K562 (cell line): ENCODE measurements at regions not wholly inside any gene's neighbourhood (a gene's known extent, or its start where the extent isn't known, plus 50 kb on each side); places are given as distances from the start of the nearest gene placed in this dataset.

ENCODE experiments used
- ATAC-seq: fragments of 200-7000 bp; cut with Tn5 transposase; 3 replicates; pipeline ENCODE4 v1.9.1; 2020; ENCODE audit warnings: moderate library complexity
- BruUV-seq: library from RNA; stranded (reverse); fragments of 400-500 nt; replicated peaks from 2 replicates; lab custom pipeline; 2021; lab: Mats Ljungman, UMichigan
- CTCF ChIA-PET: fragments of 300-600 bp; formaldehyde crosslinking; extraction: SDS; loops from one replicate; lab custom pipeline; 2021; ENCODE audit warnings: low intra/inter-chr PET ratio; lab: Yijun Ruan, JAX
- POLR2A ChIA-PET: fragments of 300-600, 350-650 bp; sonication (Branson Sonifier 250); formaldehyde crosslinking; extraction: SDS; loops from one replicate; lab custom pipeline; 2021; ENCODE audit warnings: antibody characterized with exemption, inconsistent platforms; lab: Yijun Ruan, JAX
- DNase-seq, 4 experiments: peaks; one replicate each; pipeline versions ENCODE4 v3.0.0 to v3.0.0-alpha.2; 2011 to 2018; ENCODE audit warnings: low spot score in 3 of 4, mixed read lengths in 3 of 4; ENCODE audit errors: extremely low read depth in 1 of 4
- FAIRE-seq: peaks from 2 replicates; lab custom pipeline; 2011; peaks lifted over from hg19 to GRCh38; lab: Jason Lieb, UNC
- H2AFZ ChIP-seq: 2 replicates; pipeline ENCODE4 v1.6.0; 2011; ENCODE audit warnings: low read depth, low read length, control low read depth, inconsistent platforms
- H3K27ac ChIP-seq: fragments of 200-600 bp; 3 replicates; pipeline ENCODE4 v1.8.0; 2011; ENCODE audit warnings: low read depth, mild to moderate bottlenecking, control low read depth, inconsistent platforms, low read length, moderate library complexity, mixed read lengths; ENCODE audit errors: extremely low read depth
- H3K27me3 ChIP-seq, 2 experiments: fragments of 300-600 bp in 1 of 2; 2 replicates in 1 of 2; 3 replicates in 1 of 2; pipeline versions ENCODE4 v1.6.0 to v1.8.0; 2011; ENCODE audit warnings: inconsistent platforms in 2 of 2, low read length in 2 of 2, mild to moderate bottlenecking in 1 of 2, mixed read lengths in 1 of 2, moderate library complexity in 1 of 2; ENCODE audit not compliant: control insufficient read depth in 2 of 2, insufficient read depth in 2 of 2
- H3K36me3 ChIP-seq: fragments of 300-600 bp; 3 replicates; pipeline ENCODE4 v1.8.0; 2011; ENCODE audit warnings: mild to moderate bottlenecking, low read length, inconsistent platforms; ENCODE audit not compliant: control insufficient read depth, insufficient read depth
- H3K4me1 ChIP-seq, 2 experiments: fragments of 200-600 bp in 1 of 2; replicated peaks in 1 of 2; 2 replicates in 1 of 2; 3 replicates in 1 of 2; pipeline versions ENCODE4 v1.5.1 to v1.8.0; 2011; ENCODE audit warnings: inconsistent platforms in 2 of 2, low read length in 2 of 2, mild to moderate bottlenecking in 1 of 2, mixed read lengths in 1 of 2, moderate library complexity in 1 of 2; ENCODE audit not compliant: control insufficient read depth in 2 of 2, insufficient read depth in 2 of 2
- H3K4me2 ChIP-seq: 2 replicates; pipeline ENCODE4 v1.6.1; 2011; ENCODE audit warnings: low read length, control low read depth, inconsistent platforms, mixed read lengths; ENCODE audit not compliant: insufficient read depth
- H3K4me3 ChIP-seq: fragments of 200-600 bp; sonication (generic), shearing (Covaris generic); 2 replicates; pipeline ENCODE4 v1.5.1; 2016; ENCODE audit warnings: control low read depth, inconsistent platforms
- H3K79me2 ChIP-seq: fragments of 200-600 bp; 3 replicates; pipeline ENCODE4 v1.8.0; 2011; ENCODE audit warnings: low read length, inconsistent platforms; ENCODE audit not compliant: control insufficient read depth, insufficient read depth
- H3K9ac ChIP-seq, 2 experiments: 2 replicates each; pipeline versions ENCODE4 v1.6.0 to v1.6.1; 2011; ENCODE audit warnings: low read depth in 2 of 2, low read length in 2 of 2, control low read depth in 1 of 2, inconsistent platforms in 1 of 2, mild to moderate bottlenecking in 1 of 2, mixed read lengths in 1 of 2; ENCODE audit not compliant: insufficient read depth in 1 of 2
- H3K9me1 ChIP-seq: one replicate; pipeline ENCODE4 v1.6.0; 2011; ENCODE audit warnings: inconsistent platforms, mild to moderate bottlenecking, low read length, moderate library complexity; ENCODE audit not compliant: control insufficient read depth, insufficient read depth
- H3K9me3 ChIP-seq: replicated peaks from 2 replicates; pipeline ENCODE4 v1.5.1; 2011; ENCODE audit warnings: low read depth, low read length, inconsistent platforms; ENCODE audit not compliant: control insufficient read depth, insufficient read depth
- H4K20me1 ChIP-seq: replicated peaks from 2 replicates; pipeline ENCODE4 v1.6.1; 2011; ENCODE audit warnings: low read length, inconsistent platforms, mixed read lengths; ENCODE audit not compliant: control insufficient read depth, insufficient read depth
- DMBX1 ChIP-seq: fragments of 250-450 bp; sonication (Bioruptor Pico); IDR thresholded peaks from 2 replicates; pipeline ENCODE4 v1.8.0; 2022; ENCODE audit warnings: inconsistent platforms, mild to moderate bottlenecking, moderate library complexity, borderline replicate concordance
- ETV6 ChIP-seq, 3 experiments: fragments of 150-350 bp in 1 of 3; sonication (generic) in 1 of 3; formaldehyde crosslinking in 1 of 3; IDR thresholded peaks; 2 replicates each; pipeline versions ENCODE4 v1.6.1 to v1.8.0; 2014 to 2022; ENCODE audit warnings: borderline replicate concordance in 2 of 3, low read depth in 2 of 3, antibody characterized with exemption in 1 of 3, low read length in 1 of 3, mild to moderate bottlenecking in 1 of 3, missing genetic modification reagents in 1 of 3
- GATA2 ChIP-seq: sonication (generic); formaldehyde crosslinking; IDR thresholded peaks from 2 replicates; pipeline ENCODE4 v1.4.0; 2020; ENCODE audit warnings: mild to moderate bottlenecking, missing genetic modification reagents
- NUFIP1 ChIP-seq: fragments of 450-650 bp; IDR thresholded peaks from 2 replicates; pipeline ENCODE4 v1.6.1; 2018; ENCODE audit not compliant: partially characterized antibody
- RBM25 ChIP-seq: fragments of 200-400 bp; formaldehyde crosslinking; IDR thresholded peaks from 2 replicates; pipeline ENCODE4 v1.6.1; 2018; ENCODE audit warnings: low read length, low read depth, moderate library complexity; ENCODE audit not compliant: severe bottlenecking
- ZBTB17 ChIP-seq: fragments of 450-650 bp; formaldehyde crosslinking; IDR thresholded peaks from 2 replicates; pipeline ENCODE4 v1.4.0; 2020; ENCODE audit warnings: mild to moderate bottlenecking
- ZNF444 ChIP-seq: fragments of 250-450 bp; sonication (Bioruptor Pico); IDR thresholded peaks from 2 replicates; pipeline ENCODE4 v1.4.0; 2020; ENCODE audit warnings: mild to moderate bottlenecking, moderate library complexity
- ZNF589 ChIP-seq: fragments of 200-800 bp; sonication (Bioruptor generic); IDR thresholded peaks from 2 replicates; pipeline ENCODE4 v1.6.1; 2016; ENCODE audit warnings: low read depth, missing genetic modification characterization, missing compliant biosample characterization
- ZNF668 ChIP-seq: fragments of 250-450 bp; sonication (Bioruptor Pico); IDR thresholded peaks from 2 replicates; pipeline ENCODE4 v1.8.0; 2022; ENCODE audit warnings: mild to moderate bottlenecking, inconsistent platforms
- WGBS: fragments of 100-300 bp; shearing (Covaris generic); methylation state at CpG from one replicate; pipeline ENCODE4 v1.1.6; 2016; ENCODE audit warnings: low coverage, mixed read lengths; ENCODE audit not compliant: insufficient coverage; ENCODE audit errors: missing lambda C conversion rate; 5-methylcytosine and 5-hydroxymethylcytosine counted together
- in situ Hi-C: fragments of 300-500 bp; cut with MboI; formaldehyde crosslinking; loops from 4 replicates; pipeline ENCODE4 v1.15.0; 2018; ENCODE audit warnings: inconsistent platforms, mixed read lengths
- intact Hi-C: fragments of 100-400 bp; cut with micrococcal nuclease; formaldehyde crosslinking; loops from 2 replicates; pipeline ENCODE4 v1.14.2; 2022
- TF ChIP-seq, protein P1 (sequence below): IDR thresholded peaks from 3 replicates; pipeline ENCODE4 v1.6.1; 2011; ENCODE audit warnings: borderline replicate concordance, mild to moderate bottlenecking, moderate library complexity; ENCODE audit not compliant: insufficient read length; ENCODE audit errors: extremely low read depth
- TF ChIP-seq, protein P2 (sequence below): fragments of 450-650 bp; IDR thresholded peaks from 2 replicates; pipeline ENCODE4 v1.6.1; 2016; ENCODE audit warnings: low read depth, mild to moderate bottlenecking, moderate library complexity

DNA sequence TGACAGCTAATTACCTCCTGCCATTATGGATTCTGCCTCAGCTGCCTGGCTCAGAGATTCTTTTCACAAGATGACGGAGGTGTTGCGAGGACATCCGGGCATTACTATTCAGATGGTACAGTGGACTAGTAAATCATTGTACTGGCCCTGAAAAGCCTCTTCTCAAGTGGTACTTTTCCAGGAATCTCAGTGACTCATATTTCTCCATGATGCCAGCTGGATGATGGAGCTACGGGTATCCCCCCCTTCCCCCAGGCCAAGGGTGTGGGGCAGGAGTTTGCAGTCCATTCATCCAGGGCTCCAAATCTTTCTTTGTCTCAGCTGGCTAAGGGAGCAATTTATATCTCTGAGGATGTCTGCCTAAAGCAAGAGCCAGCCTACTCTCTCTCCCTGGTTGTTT, 107.7 kb upstream of the GPR139 start:
- Histone ChIP-seq H3K27ac (no peak overlapping the region), H3K36me3 (no peaks in the 10 kb centered on the region), H3K4me3 (no peak overlapping the region), H3K79me2 (no peaks in the 10 kb centered on the region), H3K9me1 (no peaks in the 10 kb centered on the region), H3K4me2 (no peak overlapping the region), H3K9ac (no peak overlapping the region), H3K4me1 (no peaks in the 10 kb centered on the region), H3K27me3 (peaks cover 3 to 5% of the 10 kb centered on the region in 2 experiments; a peak in 3 of 5 replicates), H3K9me3 (no peaks in the 10 kb centered on the region), H4K20me1 (no peaks in the 10 kb centered on the region; the same call in 1 of the 2 replicates), H2AFZ (no peak overlapping the region)
- CTCF ChIA-PET: no interaction called here
- POLR2A ChIA-PET: interaction anchor here (0.6 kb wide), 1 partner anchor 26 kb away, joined by 3 read pairs; no protein-coding TSS in a partner anchor
- intact Hi-C loops: no loop called here
- 0% methylated on average over 4 of the region's 4 CpGs for WGBS
- ATAC-seq (no peak), DNase-seq (no peak), FAIRE-seq (no peak)
- BruUV-seq: no TSS peak
- TF ChIP-seq ZNF444: no peak
- TF ChIP-seq ZNF589: no peak
- no peak for TF ChIP-seq GATA2 (CRISPR knock-in tag)
- no peak for TF ChIP-seq DMBX1 (CRISPR knock-in tag)
- TF ChIP-seq ETV6 (IDR thresholded peaks at IDR 0.05; ENCODE audit: borderline replicate concordance in 1 of 2, low read depth in 2 of 2, low read length in 1 of 2): no peak
- TF ChIP-seq ETV6 (CRISPR knock-in tag; IDR thresholded peaks at IDR 0.05; ENCODE audit: borderline replicate concordance): no peak
- TF ChIP-seq NUFIP1: no peak
- TF ChIP-seq ZNF668 (CRISPR knock-in tag): no peak
- no peak for TF ChIP-seq ZBTB17 (CRISPR knock-in tag)
- TF ChIP-seq, protein P1, sequence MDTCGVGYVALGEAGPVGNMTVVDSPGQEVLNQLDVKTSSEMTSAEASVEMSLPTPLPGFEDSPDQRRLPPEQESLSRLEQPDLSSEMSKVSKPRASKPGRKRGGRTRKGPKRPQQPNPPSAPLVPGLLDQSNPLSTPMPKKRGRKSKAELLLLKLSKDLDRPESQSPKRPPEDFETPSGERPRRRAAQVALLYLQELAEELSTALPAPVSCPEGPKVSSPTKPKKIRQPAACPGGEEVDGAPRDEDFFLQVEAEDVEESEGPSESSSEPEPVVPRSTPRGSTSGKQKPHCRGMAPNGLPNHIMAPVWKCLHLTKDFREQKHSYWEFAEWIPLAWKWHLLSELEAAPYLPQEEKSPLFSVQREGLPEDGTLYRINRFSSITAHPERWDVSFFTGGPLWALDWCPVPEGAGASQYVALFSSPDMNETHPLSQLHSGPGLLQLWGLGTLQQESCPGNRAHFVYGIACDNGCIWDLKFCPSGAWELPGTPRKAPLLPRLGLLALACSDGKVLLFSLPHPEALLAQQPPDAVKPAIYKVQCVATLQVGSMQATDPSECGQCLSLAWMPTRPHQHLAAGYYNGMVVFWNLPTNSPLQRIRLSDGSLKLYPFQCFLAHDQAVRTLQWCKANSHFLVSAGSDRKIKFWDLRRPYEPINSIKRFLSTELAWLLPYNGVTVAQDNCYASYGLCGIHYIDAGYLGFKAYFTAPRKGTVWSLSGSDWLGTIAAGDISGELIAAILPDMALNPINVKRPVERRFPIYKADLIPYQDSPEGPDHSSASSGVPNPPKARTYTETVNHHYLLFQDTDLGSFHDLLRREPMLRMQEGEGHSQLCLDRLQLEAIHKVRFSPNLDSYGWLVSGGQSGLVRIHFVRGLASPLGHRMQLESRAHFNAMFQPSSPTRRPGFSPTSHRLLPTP: no peak
- TF ChIP-seq RBM25: no peak
- TF ChIP-seq, protein P2, sequence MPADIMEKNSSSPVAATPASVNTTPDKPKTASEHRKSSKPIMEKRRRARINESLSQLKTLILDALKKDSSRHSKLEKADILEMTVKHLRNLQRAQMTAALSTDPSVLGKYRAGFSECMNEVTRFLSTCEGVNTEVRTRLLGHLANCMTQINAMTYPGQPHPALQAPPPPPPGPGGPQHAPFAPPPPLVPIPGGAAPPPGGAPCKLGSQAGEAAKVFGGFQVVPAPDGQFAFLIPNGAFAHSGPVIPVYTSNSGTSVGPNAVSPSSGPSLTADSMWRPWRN: no peak
- in situ Hi-C loops: no loop called here
